DND-41 (cell line): ENCODE measurements at regions not wholly inside any gene's neighbourhood (a gene's known extent, or its start where the extent isn't known, plus 50 kb on each side); places are given as distances from the start of the nearest gene placed in this dataset.

Experiments
- EZH2 ChIP-seq: IDR thresholded peaks from 3 replicates; pipeline ENCODE4 v1.6.1; 2012; ENCODE audit warnings: borderline replicate concordance, low read depth, mild to moderate bottlenecking, moderate library complexity, low read length, inconsistent platforms; ENCODE audit not compliant: severe bottlenecking
- TF ChIP-seq, protein P1 (sequence below): IDR thresholded peaks from 2 replicates; pipeline ENCODE4 v1.5.1; 2012; ENCODE audit warnings: borderline replicate concordance, low read length, moderate library complexity, mild to moderate bottlenecking; ENCODE audit not compliant: poor library complexity, severe bottlenecking; ENCODE audit errors: extremely low read depth

DNA sequence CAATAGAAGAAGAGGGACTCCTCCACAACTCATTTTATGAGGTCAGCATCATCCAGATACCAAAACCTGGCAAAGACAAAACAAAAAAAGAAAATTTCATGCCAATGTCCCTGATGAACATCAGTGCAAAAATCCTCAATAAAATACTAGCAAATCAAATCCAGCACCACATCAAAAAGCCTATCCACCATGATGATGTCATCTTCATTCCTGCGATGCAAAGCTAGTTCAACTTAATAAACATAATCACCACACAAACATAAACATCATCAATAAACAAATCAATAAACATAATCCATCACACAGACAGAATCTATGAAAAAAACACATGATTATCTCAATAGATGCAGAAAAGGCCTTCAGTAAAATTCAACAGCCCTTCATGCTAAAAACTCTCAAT, 342.1 kb downstream of the RSL24D1 start:
- no peak for TF ChIP-seq EZH2
- TF ChIP-seq, protein P1, sequence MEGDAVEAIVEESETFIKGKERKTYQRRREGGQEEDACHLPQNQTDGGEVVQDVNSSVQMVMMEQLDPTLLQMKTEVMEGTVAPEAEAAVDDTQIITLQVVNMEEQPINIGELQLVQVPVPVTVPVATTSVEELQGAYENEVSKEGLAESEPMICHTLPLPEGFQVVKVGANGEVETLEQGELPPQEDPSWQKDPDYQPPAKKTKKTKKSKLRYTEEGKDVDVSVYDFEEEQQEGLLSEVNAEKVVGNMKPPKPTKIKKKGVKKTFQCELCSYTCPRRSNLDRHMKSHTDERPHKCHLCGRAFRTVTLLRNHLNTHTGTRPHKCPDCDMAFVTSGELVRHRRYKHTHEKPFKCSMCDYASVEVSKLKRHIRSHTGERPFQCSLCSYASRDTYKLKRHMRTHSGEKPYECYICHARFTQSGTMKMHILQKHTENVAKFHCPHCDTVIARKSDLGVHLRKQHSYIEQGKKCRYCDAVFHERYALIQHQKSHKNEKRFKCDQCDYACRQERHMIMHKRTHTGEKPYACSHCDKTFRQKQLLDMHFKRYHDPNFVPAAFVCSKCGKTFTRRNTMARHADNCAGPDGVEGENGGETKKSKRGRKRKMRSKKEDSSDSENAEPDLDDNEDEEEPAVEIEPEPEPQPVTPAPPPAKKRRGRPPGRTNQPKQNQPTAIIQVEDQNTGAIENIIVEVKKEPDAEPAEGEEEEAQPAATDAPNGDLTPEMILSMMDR: no peak
